ENCODE measurements at regions not wholly inside any gene's neighbourhood (a gene's known extent, or its start where the extent isn't known, plus 50 kb on each side); places are given as distances from the start of the nearest gene placed in this dataset.
"Not testable (repeated sequence)": the region's sequence is repeated elsewhere in the genome, so short reads cannot be mapped to it uniquely, and the experiment has no call there.

DNA sequence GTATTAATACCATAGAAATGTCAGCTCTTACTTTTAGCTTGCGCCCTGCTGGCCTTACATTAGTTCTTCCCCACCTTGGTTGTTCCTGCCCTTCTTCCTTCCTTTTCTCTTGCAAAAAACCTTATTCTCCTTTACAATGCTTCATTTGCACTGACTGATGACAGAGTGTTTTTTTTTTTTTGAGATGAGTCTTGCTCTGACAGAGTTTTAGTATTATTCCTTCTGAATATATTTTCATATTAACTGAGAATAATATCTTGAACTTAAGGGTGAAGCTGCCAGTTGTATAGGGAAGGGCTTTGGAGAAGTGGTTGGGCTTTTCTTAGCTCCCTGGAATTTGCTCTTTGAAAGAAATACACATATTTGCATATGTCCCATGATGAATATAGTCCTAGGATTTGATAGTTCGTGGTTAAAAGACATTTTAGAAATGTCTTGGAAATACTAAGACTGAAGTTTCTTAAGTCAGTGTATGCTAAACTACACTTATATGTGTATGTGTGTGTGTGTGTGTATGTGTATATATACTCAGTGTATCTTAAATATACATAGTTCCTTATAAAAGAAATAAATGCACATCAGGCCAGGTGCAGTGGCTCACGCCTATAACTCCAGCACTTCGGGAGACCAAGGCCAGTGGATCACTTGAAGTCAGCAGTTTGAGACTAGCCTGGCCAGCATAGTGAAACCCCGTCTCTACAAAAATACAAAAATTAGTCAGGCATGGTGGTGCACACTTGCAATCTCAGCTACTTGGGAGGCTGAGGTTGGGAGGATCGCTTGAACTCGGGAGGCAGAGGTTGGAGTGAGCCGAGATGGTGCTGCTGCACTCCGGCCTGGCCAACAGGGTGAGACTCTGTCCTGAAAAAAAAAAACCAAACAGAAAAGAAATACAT lies 216.1 kb upstream of the MYLIP start:
- Histone ChIP-seq H3K4me1 (no peaks in the 10 kb centered on the region), H3K4me3 (no peak overlapping the region), H3K9me3 (no peaks in the 10 kb centered on the region), H3K27ac (no peak overlapping the region), H3K27me3 (no peaks in the 10 kb centered on the region), H3K36me3 (no peaks in the 10 kb centered on the region)
- TF ChIP-seq POLR2A (IDR thresholded peaks at IDR 0.05) (no peak), POLR2AphosphoS5 (IDR thresholded peaks at IDR 0.05) (no peak)
- TF ChIP-seq, protein P1, sequence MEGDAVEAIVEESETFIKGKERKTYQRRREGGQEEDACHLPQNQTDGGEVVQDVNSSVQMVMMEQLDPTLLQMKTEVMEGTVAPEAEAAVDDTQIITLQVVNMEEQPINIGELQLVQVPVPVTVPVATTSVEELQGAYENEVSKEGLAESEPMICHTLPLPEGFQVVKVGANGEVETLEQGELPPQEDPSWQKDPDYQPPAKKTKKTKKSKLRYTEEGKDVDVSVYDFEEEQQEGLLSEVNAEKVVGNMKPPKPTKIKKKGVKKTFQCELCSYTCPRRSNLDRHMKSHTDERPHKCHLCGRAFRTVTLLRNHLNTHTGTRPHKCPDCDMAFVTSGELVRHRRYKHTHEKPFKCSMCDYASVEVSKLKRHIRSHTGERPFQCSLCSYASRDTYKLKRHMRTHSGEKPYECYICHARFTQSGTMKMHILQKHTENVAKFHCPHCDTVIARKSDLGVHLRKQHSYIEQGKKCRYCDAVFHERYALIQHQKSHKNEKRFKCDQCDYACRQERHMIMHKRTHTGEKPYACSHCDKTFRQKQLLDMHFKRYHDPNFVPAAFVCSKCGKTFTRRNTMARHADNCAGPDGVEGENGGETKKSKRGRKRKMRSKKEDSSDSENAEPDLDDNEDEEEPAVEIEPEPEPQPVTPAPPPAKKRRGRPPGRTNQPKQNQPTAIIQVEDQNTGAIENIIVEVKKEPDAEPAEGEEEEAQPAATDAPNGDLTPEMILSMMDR (IDR thresholded peaks at IDR 0.05) = no peak
- DNase-seq (ENCODE audit: low spot score in 2 of 2) = no peak
- intact Hi-C loops (cut with DNase I; ENCODE audit: low total_unique reads) = no loop called here

DNA sequence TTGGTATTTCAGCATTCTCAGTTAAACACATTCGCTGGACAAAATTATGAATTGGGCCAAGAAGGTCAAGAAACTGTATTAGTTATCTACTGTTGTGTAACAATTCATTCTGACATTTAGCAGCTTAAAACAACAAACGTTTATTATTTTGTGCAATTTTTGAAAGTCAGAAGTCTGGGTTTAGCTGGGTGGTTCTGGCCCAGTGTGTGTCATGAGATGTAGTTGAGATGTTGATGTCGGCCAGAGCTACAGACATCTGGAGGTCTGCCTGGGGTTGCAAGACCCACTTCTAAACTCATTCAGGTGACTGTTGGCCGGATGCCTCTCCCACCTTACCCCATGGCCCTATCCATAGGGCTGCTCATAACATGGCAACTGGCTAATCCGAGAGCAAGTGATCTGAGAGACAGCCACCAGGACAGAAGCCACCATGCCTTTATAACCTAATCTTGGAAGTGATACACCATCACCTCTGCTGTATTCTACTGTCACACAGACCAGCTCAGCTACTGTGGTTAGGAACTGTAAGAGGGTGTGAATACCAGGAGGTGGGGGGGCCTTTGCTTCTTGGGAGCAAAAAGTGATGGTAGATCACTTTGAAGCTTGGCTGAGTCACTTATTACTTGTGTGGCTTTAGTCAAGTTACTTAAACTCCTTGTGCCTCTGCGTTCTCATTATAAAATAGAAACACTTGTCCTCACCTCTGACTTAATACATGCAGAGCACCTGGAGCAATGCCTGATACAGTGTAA lies 217.0 kb upstream of the MYLIP start:
- Histone ChIP-seq H3K36me3 (no peaks in the 10 kb centered on the region), H3K27ac (no peak overlapping the region), H3K4me1 (no peaks in the 10 kb centered on the region), H3K4me3 (no peak overlapping the region), H3K27me3 (no peaks in the 10 kb centered on the region), H3K9me3 (no peaks in the 10 kb centered on the region)
- intact Hi-C loops (cut with DNase I; ENCODE audit: low total_unique reads) = no loop called here
- DNase-seq (ENCODE audit: low spot score in 2 of 2) = no peak
- no peak for TF ChIP-seq POLR2AphosphoS5 (IDR thresholded peaks at IDR 0.05)
- no peak for TF ChIP-seq POLR2A (IDR thresholded peaks at IDR 0.05)

DNA sequence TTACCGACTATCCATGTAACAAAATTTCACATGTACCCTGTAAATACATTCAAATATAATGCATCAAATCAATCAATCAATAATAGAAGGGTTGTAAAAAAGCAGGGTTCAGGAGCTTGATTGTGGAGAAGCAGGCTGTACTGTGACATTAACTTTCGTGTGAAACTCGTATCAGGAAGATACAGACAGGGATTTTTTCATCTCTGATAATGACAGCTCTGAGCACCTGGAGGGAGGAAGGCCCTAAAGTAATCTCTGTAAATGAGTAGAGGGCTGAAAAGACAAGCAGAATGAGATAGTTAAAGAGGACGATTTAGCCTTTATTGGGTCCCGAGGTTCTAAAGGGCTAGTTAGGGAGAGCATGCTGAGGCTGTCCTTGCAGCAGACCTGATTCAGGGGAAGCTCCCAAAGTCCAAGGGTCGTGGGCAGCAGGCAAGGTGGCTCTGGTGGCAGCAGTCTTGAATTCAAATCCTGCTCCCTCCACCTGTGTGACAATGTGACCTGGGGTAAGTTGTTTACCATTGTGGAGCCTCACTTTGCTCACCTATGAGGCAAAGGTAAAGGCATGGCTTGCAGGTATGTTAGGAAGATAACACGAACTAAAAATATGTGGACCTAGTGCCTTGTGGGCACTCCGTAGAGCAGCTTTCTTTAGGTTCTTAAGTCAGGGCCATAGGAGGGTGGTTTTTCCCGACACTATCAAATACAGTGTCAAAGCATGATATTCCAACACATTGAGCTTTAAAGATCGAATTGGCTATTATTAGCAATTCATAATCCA lies 219.4 kb upstream of the MYLIP start:
- Histone ChIP-seq H3K4me3 (no peak overlapping the region), H3K27ac (no peak overlapping the region), H3K36me3 (no peaks in the 10 kb centered on the region), H3K27me3 (no peaks in the 10 kb centered on the region), H3K9me3 (no peaks in the 10 kb centered on the region), H3K4me1 (no peaks in the 10 kb centered on the region)
- DNase-seq (ENCODE audit: low spot score in 2 of 2) = no peak
- TF ChIP-seq POLR2A (IDR thresholded peaks at IDR 0.05) (no peak), POLR2AphosphoS5 (IDR thresholded peaks at IDR 0.05) (no peak)
- TF ChIP-seq, protein P1 (IDR thresholded peaks at IDR 0.05) = no peak
- intact Hi-C loops (cut with DNase I; ENCODE audit: low total_unique reads) = loop anchor here (10.0 kb wide), 1 partner anchor 1805 kb away; no protein-coding TSS in a partner anchor

DNA sequence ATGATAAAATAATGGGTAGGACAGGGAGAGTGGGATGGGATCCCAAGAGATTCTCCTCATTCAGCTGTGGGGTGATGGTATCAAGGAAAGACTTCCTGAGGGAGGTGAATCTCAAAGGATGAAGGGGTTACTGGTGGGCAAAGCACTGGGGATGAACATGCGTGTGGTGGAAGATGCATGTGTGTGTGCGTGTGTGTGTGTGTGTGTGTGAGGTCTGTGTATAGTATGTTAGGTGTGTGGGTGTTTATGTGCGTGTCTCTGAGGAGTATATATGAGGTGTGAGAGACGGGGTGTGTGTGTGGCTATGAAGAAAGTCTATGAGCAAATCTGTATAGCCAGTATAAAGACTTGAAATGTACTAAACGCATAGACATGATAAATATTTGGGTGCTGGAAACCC lies 220.0 kb upstream of the MYLIP start:
- Histone ChIP-seq H3K36me3 (no peaks in the 10 kb centered on the region), H3K27me3 (no peaks in the 10 kb centered on the region), H3K27ac (no peak overlapping the region), H3K4me3 (no peak overlapping the region), H3K4me1 (no peaks in the 10 kb centered on the region), H3K9me3 (no peaks in the 10 kb centered on the region)
- intact Hi-C loops (cut with DNase I; ENCODE audit: low total_unique reads) = loop anchor here (10.0 kb wide), 1 partner anchor 1806 kb away; no protein-coding TSS in a partner anchor
- no peak for DNase-seq (ENCODE audit: low spot score in 2 of 2)
- TF ChIP-seq, protein P1 (IDR thresholded peaks at IDR 0.05) = no peak
- TF ChIP-seq POLR2A (IDR thresholded peaks at IDR 0.05) = no peak
- TF ChIP-seq POLR2AphosphoS5 (IDR thresholded peaks at IDR 0.05) = no peak

DNA sequence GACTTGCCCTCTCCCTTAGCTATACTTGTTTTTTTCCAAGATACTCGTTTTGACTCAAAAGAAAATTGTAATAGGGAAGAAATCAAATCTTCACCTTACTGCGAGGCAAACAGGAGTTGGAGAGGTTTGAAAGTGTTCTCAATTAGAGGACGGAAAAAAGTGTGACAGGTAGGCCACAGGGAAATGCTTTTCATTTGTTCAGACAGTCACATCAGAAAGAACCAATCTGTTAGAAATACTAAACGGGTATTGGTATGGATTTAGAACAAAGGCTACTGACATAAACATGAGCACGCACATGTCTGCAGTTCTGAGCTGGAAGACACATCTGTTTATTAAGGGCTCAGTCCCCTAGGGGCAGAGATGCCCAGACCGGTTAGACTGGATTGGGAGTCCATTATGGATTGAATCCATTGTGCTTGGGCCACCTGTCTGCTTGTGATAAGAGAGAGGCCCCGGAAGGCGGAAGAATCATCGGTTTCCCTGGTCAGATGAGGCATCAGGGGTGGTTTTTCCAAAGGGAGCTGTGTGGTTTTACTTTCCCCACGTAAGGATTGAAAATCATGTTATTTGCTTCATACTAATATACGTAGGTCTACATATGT lies 220.9 kb upstream of the MYLIP start:
- Histone ChIP-seq H3K36me3 (no peaks in the 10 kb centered on the region), H3K27me3 (no peaks in the 10 kb centered on the region), H3K4me1 (no peaks in the 10 kb centered on the region), H3K9me3 (no peaks in the 10 kb centered on the region), H3K4me3 (no peak overlapping the region), H3K27ac (peak overlapping the region in 1 of 2 donors; percentile 0)
- DNase-seq (ENCODE audit: low spot score in 2 of 2) = peak; percentile 52 to 80
- TF ChIP-seq POLR2A (IDR thresholded peaks at IDR 0.05) (no peak), POLR2AphosphoS5 (IDR thresholded peaks at IDR 0.05) (peak in 1 of 3 donors; percentile 37)
- TF ChIP-seq, protein P1 (IDR thresholded peaks at IDR 0.05) = no peak
- intact Hi-C loops (cut with DNase I; ENCODE audit: low total_unique reads) = loop anchor here (10.0 kb wide), 1 partner anchor 1807 kb away; no protein-coding TSS in a partner anchor

DNA sequence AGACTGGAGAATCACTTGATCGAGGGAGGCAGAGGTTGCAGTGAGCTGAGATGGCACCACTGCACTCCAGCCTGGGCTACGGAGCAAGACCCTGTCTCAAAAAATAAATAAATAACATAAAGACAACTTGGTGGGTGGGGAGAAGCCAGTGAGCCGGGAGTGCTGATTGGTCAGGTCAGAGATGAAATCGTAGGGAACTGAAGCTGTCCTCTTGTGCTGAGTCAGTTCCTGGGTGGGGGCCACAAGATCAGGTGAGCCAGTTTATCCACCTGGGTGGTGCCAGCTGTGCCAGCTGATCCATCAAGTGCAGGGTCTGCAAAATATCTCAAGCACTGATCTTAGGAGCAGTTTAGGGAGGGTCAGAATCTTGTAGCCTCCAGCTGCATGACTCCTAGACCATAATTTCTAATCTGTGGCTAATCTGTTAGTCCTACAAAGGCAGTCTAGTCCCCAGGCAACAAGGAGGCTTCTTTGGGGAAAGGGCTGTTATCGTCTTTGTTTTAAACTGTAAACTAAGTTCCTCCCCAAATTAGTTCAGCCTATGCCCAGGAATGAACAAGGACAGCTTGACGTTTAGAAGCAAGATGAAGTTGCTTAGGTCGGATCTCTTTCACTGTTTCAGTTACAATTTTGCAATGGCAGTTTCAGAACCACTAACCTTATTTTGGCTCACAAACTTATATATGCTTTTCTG lies 221.5 kb upstream of the MYLIP start:
- H3K4me1 ChIP-seq; DNase-seq (ENCODE audit: low spot score in 2 of 2); H3K9me3 ChIP-seq; H3K36me3 ChIP-seq; H3K4me3 ChIP-seq; H3K27me3 ChIP-seq: not testable (repeated sequence)
- peak overlapping the region in 1 of 2 donors; percentile 0 for H3K27ac ChIP-seq
- intact Hi-C loops (cut with DNase I; ENCODE audit: low total_unique reads) = loop anchor here (10.0 kb wide), 1 partner anchor 1807 kb away; no protein-coding TSS in a partner anchor

All from breast epithelium (tissue), 4 donors.